K562 (cell line): ENCODE measurements at regions not wholly inside any gene's neighbourhood (a gene's known extent, or its start where the extent isn't known, plus 50 kb on each side); places are given as distances from the start of the nearest gene placed in this dataset.

Experiments
- ATAC-seq: fragments of 200-7000 bp; cut with Tn5 transposase; 3 replicates; pipeline ENCODE4 v1.9.1; 2020; ENCODE audit warnings: moderate library complexity
- BruUV-seq: library from RNA; stranded (reverse); fragments of 400-500 nt; replicated peaks from 2 replicates; lab custom pipeline; 2021; lab: Mats Ljungman, UMichigan
- CTCF ChIA-PET: fragments of 300-600 bp; formaldehyde crosslinking; extraction: SDS; loops from one replicate; lab custom pipeline; 2021; ENCODE audit warnings: low intra/inter-chr PET ratio; lab: Yijun Ruan, JAX
- POLR2A ChIA-PET: fragments of 300-600, 350-650 bp; sonication (Branson Sonifier 250); formaldehyde crosslinking; extraction: SDS; loops from one replicate; lab custom pipeline; 2021; ENCODE audit warnings: antibody characterized with exemption, inconsistent platforms; lab: Yijun Ruan, JAX
- DNase-seq, 4 experiments: peaks; one replicate each; pipeline versions ENCODE4 v3.0.0 to v3.0.0-alpha.2; 2011 to 2018; ENCODE audit warnings: low spot score in 3 of 4, mixed read lengths in 3 of 4; ENCODE audit errors: extremely low read depth in 1 of 4
- FAIRE-seq: peaks from 2 replicates; lab custom pipeline; 2011; peaks lifted over from hg19 to GRCh38; lab: Jason Lieb, UNC
- H2AFZ ChIP-seq: 2 replicates; pipeline ENCODE4 v1.6.0; 2011; ENCODE audit warnings: low read depth, low read length, control low read depth, inconsistent platforms
- H3K27ac ChIP-seq: fragments of 200-600 bp; 3 replicates; pipeline ENCODE4 v1.8.0; 2011; ENCODE audit warnings: low read depth, mild to moderate bottlenecking, control low read depth, inconsistent platforms, low read length, moderate library complexity, mixed read lengths; ENCODE audit errors: extremely low read depth
- H3K27me3 ChIP-seq, 2 experiments: fragments of 300-600 bp in 1 of 2; 2 replicates in 1 of 2; 3 replicates in 1 of 2; pipeline versions ENCODE4 v1.6.0 to v1.8.0; 2011; ENCODE audit warnings: inconsistent platforms in 2 of 2, low read length in 2 of 2, mild to moderate bottlenecking in 1 of 2, mixed read lengths in 1 of 2, moderate library complexity in 1 of 2; ENCODE audit not compliant: control insufficient read depth in 2 of 2, insufficient read depth in 2 of 2
- H3K36me3 ChIP-seq: fragments of 300-600 bp; 3 replicates; pipeline ENCODE4 v1.8.0; 2011; ENCODE audit warnings: mild to moderate bottlenecking, low read length, inconsistent platforms; ENCODE audit not compliant: control insufficient read depth, insufficient read depth
- H3K4me1 ChIP-seq, 2 experiments: fragments of 200-600 bp in 1 of 2; replicated peaks in 1 of 2; 2 replicates in 1 of 2; 3 replicates in 1 of 2; pipeline versions ENCODE4 v1.5.1 to v1.8.0; 2011; ENCODE audit warnings: inconsistent platforms in 2 of 2, low read length in 2 of 2, mild to moderate bottlenecking in 1 of 2, mixed read lengths in 1 of 2, moderate library complexity in 1 of 2; ENCODE audit not compliant: control insufficient read depth in 2 of 2, insufficient read depth in 2 of 2
- H3K4me2 ChIP-seq: 2 replicates; pipeline ENCODE4 v1.6.1; 2011; ENCODE audit warnings: low read length, control low read depth, inconsistent platforms, mixed read lengths; ENCODE audit not compliant: insufficient read depth
- H3K4me3 ChIP-seq: fragments of 200-600 bp; sonication (generic), shearing (Covaris generic); 2 replicates; pipeline ENCODE4 v1.5.1; 2016; ENCODE audit warnings: control low read depth, inconsistent platforms
- H3K79me2 ChIP-seq: fragments of 200-600 bp; 3 replicates; pipeline ENCODE4 v1.8.0; 2011; ENCODE audit warnings: low read length, inconsistent platforms; ENCODE audit not compliant: control insufficient read depth, insufficient read depth
- H3K9ac ChIP-seq, 2 experiments: 2 replicates each; pipeline versions ENCODE4 v1.6.0 to v1.6.1; 2011; ENCODE audit warnings: low read depth in 2 of 2, low read length in 2 of 2, control low read depth in 1 of 2, inconsistent platforms in 1 of 2, mild to moderate bottlenecking in 1 of 2, mixed read lengths in 1 of 2; ENCODE audit not compliant: insufficient read depth in 1 of 2
- H3K9me1 ChIP-seq: one replicate; pipeline ENCODE4 v1.6.0; 2011; ENCODE audit warnings: inconsistent platforms, mild to moderate bottlenecking, low read length, moderate library complexity; ENCODE audit not compliant: control insufficient read depth, insufficient read depth
- H3K9me3 ChIP-seq: replicated peaks from 2 replicates; pipeline ENCODE4 v1.5.1; 2011; ENCODE audit warnings: low read depth, low read length, inconsistent platforms; ENCODE audit not compliant: control insufficient read depth, insufficient read depth
- H4K20me1 ChIP-seq: replicated peaks from 2 replicates; pipeline ENCODE4 v1.6.1; 2011; ENCODE audit warnings: low read length, inconsistent platforms, mixed read lengths; ENCODE audit not compliant: control insufficient read depth, insufficient read depth
- CEBPB ChIP-seq: fragments of 450-650 bp; IDR thresholded peaks from 2 replicates; pipeline ENCODE4 v1.6.1; 2016; ENCODE audit warnings: missing genetic modification characterization, missing compliant biosample characterization
- EWSR1 ChIP-seq: fragments of 450-650 bp; IDR thresholded peaks from 2 replicates; pipeline ENCODE4 v1.6.1; 2018; ENCODE audit warnings: borderline replicate concordance, mild to moderate bottlenecking, low read depth, moderate library complexity; ENCODE audit not compliant: partially characterized antibody
- MTF1 ChIP-seq: fragments of 250-450 bp; sonication (Bioruptor Pico); IDR thresholded peaks from 2 replicates; pipeline ENCODE4 v1.9.0; 2021; ENCODE audit warnings: moderate library complexity, mild to moderate bottlenecking, inconsistent platforms, borderline replicate concordance
- POLR3A ChIP-seq: IDR thresholded peaks from 2 replicates; pipeline ENCODE4 v1.6.1; 2011; ENCODE audit warnings: borderline replicate concordance, mild to moderate bottlenecking, moderate library complexity; ENCODE audit not compliant: insufficient read length, insufficient read depth; ENCODE audit errors: extremely low read depth
- RNF2 ChIP-seq: sonication (generic); IDR thresholded peaks from 2 replicates; pipeline ENCODE4 v1.6.1; 2016
- SMAD1 ChIP-seq: fragments of 150-350 bp; IDR thresholded peaks from 2 replicates; pipeline ENCODE4 v1.6.1; 2014; ENCODE audit warnings: low read length, low read depth; ENCODE audit not compliant: partially characterized antibody
- SP2 ChIP-seq: IDR thresholded peaks from 2 replicates; pipeline ENCODE4 v1.6.1; 2011; ENCODE audit warnings: mild to moderate bottlenecking, low read depth, low read length, moderate library complexity; ENCODE audit not compliant: poor library complexity, severe bottlenecking; ENCODE audit errors: extremely low read depth
- TRIM24 ChIP-seq, 2 experiments: fragments of 450-650 bp; IDR thresholded peaks; 2 replicates each; pipeline ENCODE4 v1.6.1; 2016
- ZC3H8 ChIP-seq: fragments of 450-650 bp; IDR thresholded peaks from 2 replicates; pipeline ENCODE4 v1.6.1; 2017
- ZNF174 ChIP-seq: fragments of 250-450 bp; sonication (Bioruptor Pico); IDR thresholded peaks from 2 replicates; pipeline ENCODE4 v1.4.0; 2020; ENCODE audit warnings: mild to moderate bottlenecking
- WGBS: fragments of 100-300 bp; shearing (Covaris generic); methylation state at CpG from one replicate; pipeline ENCODE4 v1.1.6; 2016; ENCODE audit warnings: low coverage, mixed read lengths; ENCODE audit not compliant: insufficient coverage; ENCODE audit errors: missing lambda C conversion rate; 5-methylcytosine and 5-hydroxymethylcytosine counted together
- in situ Hi-C: fragments of 300-500 bp; cut with MboI; formaldehyde crosslinking; loops from 4 replicates; pipeline ENCODE4 v1.15.0; 2018; ENCODE audit warnings: inconsistent platforms, mixed read lengths
- intact Hi-C: fragments of 100-400 bp; cut with micrococcal nuclease; formaldehyde crosslinking; loops from 2 replicates; pipeline ENCODE4 v1.14.2; 2022
- TF ChIP-seq, protein P1 (sequence below): fragments of 250-450 bp; sonication (Bioruptor Pico); IDR thresholded peaks from 2 replicates; pipeline ENCODE4 v1.8.0; 2021; ENCODE audit warnings: mild to moderate bottlenecking, moderate library complexity
- TF ChIP-seq, protein P2 (sequence below): sonication (generic); formaldehyde crosslinking; IDR thresholded peaks from 2 replicates; pipeline ENCODE4 v1.8.0; 2022; ENCODE audit warnings: mild to moderate bottlenecking, missing genetic modification reagents, borderline replicate concordance

DNA sequence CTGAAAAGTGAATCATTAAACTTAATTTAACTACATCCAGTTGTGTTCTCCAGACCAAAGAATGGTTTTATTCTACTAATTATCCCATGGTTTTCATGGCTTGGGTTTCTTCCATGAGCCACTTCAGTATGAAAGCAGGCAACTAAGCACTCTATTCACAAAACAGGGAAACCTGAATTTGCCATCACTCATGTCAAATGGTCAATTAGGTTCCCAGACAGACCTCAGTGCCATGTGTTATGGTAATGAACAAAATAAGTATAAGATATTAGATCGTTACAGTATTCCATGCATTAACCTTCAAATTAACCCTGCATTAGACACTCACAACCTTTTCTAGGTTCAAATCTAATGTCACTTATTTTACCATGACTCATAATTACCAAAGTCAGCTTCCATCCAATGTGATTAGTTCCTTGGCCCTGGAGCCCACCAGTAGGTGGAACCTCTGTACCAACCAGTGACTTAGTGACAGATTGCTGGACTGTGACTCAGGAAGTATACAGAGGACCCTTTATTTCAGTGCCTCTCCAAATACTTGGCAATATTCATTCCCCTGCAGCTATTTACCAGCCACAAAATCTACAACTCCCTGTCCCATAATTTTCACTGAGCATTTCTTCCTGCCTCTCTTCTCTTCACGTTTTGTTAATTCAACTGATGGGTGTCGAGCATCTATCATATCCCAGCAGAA is 1270.2 kb upstream of the SORCS1 start:
- no peak for DNase-seq
- ATAC-seq = no peak
- ChIA-PET CTCF (no interaction called here), POLR2A (no interaction called here)
- Histone ChIP-seq H4K20me1 (no peaks in the 10 kb centered on the region), H3K79me2 (no peaks in the 10 kb centered on the region), H3K9me3 (no peaks in the 10 kb centered on the region), H3K9ac (no peak overlapping the region), H3K4me3 (no peak overlapping the region), H2AFZ (no peak overlapping the region), H3K9me1 (no peaks in the 10 kb centered on the region), H3K4me1 (no peaks in the 10 kb centered on the region), H3K27ac (no peak overlapping the region), H3K36me3 (no peaks in the 10 kb centered on the region), H3K4me2 (no peak overlapping the region), H3K27me3 (no peaks in the 10 kb centered on the region)
- no peak for FAIRE-seq
- intact Hi-C loops = no loop called here
- no peak for TF ChIP-seq MTF1 (CRISPR knock-in tag)
- no peak for TF ChIP-seq RNF2
- no peak for TF ChIP-seq SMAD1
- TF ChIP-seq, protein P1, sequence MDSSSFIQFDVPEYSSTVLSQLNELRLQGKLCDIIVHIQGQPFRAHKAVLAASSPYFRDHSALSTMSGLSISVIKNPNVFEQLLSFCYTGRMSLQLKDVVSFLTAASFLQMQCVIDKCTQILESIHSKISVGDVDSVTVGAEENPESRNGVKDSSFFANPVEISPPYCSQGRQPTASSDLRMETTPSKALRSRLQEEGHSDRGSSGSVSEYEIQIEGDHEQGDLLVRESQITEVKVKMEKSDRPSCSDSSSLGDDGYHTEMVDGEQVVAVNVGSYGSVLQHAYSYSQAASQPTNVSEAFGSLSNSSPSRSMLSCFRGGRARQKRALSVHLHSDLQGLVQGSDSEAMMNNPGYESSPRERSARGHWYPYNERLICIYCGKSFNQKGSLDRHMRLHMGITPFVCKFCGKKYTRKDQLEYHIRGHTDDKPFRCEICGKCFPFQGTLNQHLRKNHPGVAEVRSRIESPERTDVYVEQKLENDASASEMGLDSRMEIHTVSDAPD (CRISPR knock-in tag) = no peak
- TF ChIP-seq TRIM24 (IDR thresholded peaks at IDR 0.05) = no peak
- no peak for TF ChIP-seq SP2
- TF ChIP-seq, protein P2, sequence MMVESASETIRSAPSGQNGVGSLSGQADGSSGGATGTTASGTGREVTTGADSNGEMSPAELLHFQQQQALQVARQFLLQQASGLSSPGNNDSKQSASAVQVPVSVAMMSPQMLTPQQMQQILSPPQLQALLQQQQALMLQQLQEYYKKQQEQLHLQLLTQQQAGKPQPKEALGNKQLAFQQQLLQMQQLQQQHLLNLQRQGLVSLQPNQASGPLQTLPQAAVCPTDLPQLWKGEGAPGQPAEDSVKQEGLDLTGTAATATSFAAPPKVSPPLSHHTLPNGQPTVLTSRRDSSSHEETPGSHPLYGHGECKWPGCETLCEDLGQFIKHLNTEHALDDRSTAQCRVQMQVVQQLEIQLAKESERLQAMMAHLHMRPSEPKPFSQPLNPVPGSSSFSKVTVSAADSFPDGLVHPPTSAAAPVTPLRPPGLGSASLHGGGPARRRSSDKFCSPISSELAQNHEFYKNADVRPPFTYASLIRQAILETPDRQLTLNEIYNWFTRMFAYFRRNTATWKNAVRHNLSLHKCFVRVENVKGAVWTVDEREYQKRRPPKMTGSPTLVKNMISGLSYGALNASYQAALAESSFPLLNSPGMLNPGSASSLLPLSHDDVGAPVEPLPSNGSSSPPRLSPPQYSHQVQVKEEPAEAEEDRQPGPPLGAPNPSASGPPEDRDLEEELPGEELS (CRISPR knock-in tag) = no peak
- TF ChIP-seq POLR3A = no peak
- TF ChIP-seq ZC3H8 = no peak
- TF ChIP-seq CEBPB (tag) = no peak
- no peak for TF ChIP-seq ZNF174
- no peak for TF ChIP-seq EWSR1
- in situ Hi-C loops = no loop called here
- 0% methylated on average over 2 of the region's 3 CpGs for WGBS
- no TSS peak for BruUV-seq
